Natural killer cell treated with Interleukin-12 subunit alpha and Interleukin-12 subunit beta and Interleukin-15 and Interleukin-18, amount 100 ng/mL, for 72 hours (primary cell): ENCODE measurements at regions not wholly inside any gene's neighbourhood (a gene's known extent, or its start where the extent isn't known, plus 50 kb on each side); places are given as distances from the start of the nearest gene placed in this dataset.
"Not testable (repeated sequence)": the region's sequence is repeated elsewhere in the genome, so short reads cannot be mapped to it uniquely, and the experiment has no call there.

Source experiments
- ATAC-seq, 2 donors: fragments of 150-1000 bp; cut with Tn5 transposase in 1 of 2; sonication (Bioruptor Pico), chemical (Tn5 transposase) in 1 of 2; 2 replicates each; pipeline ENCODE4 v1.10.0; 2021
- DNase-seq: peaks from one replicate; pipeline ENCODE4 v3.0.0; 2022; ENCODE audit warnings: low spot score
- H3K27ac Mint-ChIP-seq, 2 donors: 1 replicate in 1 of 2; 2 replicates in 1 of 2; pipeline ENCODE4 v1.8.0; 2022; ENCODE audit warnings: mixed read lengths in 2 of 2, mild to moderate bottlenecking in 1 of 2, moderate library complexity in 1 of 2
- H3K27me3 Mint-ChIP-seq, 2 donors: 1 replicate in 1 of 2; 2 replicates in 1 of 2; pipeline ENCODE4 v1.8.0; 2022; ENCODE audit warnings: mixed read lengths in 2 of 2
- H3K36me3 Mint-ChIP-seq: one replicate; pipeline ENCODE4 v1.8.0; 2022; ENCODE audit warnings: mixed read lengths
- H3K4me1 Mint-ChIP-seq, 2 donors: 1 replicate in 1 of 2; 2 replicates in 1 of 2; pipeline ENCODE4 v1.8.0; 2022; ENCODE audit warnings: low read depth in 2 of 2, mixed read lengths in 2 of 2, mild to moderate bottlenecking in 1 of 2
- H3K4me3 Mint-ChIP-seq: one replicate; pipeline ENCODE4 v1.8.0; 2022; ENCODE audit warnings: mixed read lengths
- H3K9me3 Mint-ChIP-seq: 2 replicates; pipeline ENCODE4 v1.8.0; 2022; ENCODE audit warnings: mixed read lengths

DNA sequence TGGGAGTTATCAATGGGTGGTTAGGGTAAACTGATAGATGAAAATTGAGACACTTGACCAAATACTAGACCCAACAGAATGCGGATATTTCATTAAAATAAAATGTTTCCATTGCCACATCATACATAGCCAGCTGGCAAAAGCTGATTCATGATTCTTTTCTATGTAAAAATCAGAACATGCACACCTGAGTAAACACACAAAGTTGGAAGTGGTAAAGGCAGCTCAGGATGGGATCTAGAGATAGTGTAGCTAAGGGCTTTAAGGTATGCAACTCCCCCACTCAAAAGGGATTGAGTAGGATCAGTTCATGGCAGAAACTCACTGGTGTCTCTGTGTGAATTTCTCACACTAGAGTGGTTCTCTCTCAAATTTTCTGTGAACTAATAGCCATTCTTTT, 541.1 kb upstream of the GRAMD2B start:
- Mint-ChIP-seq H3K36me3 (no peaks in the 10 kb centered on the region), H3K4me1 (no peaks in the 10 kb centered on the region), H3K27me3 (no peaks in the 10 kb centered on the region), H3K9me3 (peaks cover 30% of the 10 kb centered on the region), H3K4me3 (no peak overlapping the region), H3K27ac (no peak overlapping the region)
- ATAC-seq = no peak
- DNase-seq = no peak

DNA sequence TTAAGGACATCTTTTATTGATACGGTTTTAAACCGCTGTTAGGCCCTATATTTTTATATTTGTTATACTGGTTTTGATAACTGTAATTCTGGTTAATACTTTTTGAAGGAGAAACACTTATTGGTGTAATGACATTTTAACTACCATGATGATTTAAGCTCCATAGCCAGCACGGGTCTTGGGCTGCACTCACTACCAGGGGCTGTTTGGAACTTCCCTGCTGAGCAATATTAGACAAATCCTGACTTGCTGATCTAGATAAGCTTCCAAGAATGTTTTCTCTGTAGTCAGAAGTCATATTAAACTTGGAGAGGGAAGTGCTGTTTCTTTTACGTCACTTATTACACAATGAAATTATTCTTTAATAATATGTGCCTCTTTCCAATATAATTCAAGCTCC, 540.0 kb upstream of the GRAMD2B start:
- Mint-ChIP-seq H3K9me3 (peaks cover 28% of the 10 kb centered on the region), H3K36me3 (no peaks in the 10 kb centered on the region), H3K27me3 (no peaks in the 10 kb centered on the region), H3K4me3 (no peak overlapping the region), H3K27ac (no peak overlapping the region), H3K4me1 (no peaks in the 10 kb centered on the region)
- DNase-seq = no peak
- no peak for ATAC-seq

DNA sequence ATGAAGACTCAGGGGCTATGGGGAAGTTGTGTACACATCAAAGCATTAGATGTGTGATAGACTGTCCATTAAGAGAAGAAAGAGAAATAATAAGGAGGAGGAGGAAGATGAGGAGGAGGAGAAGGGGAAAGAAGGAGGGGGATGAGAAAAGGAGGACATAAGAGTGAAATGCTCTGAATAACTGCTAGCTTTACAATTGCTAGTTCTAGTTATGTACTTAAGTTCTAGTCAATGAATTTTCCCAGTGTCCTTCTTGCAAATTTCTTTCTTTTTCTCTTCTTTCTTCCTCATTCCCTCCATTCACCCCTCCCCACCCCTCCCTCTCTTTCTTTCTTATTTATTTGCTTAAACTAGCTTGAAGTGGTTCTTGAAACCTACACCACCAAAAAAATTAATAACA, 534.9 kb upstream of the GRAMD2B start:
- no peak overlapping the region for H3K27ac Mint-ChIP-seq
- H3K4me3 Mint-ChIP-seq = no peak overlapping the region
- peaks cover 4% of the 10 kb centered on the region for H3K36me3 Mint-ChIP-seq
- H3K4me1 Mint-ChIP-seq = no peaks in the 10 kb centered on the region
- H3K9me3 Mint-ChIP-seq = peaks cover 21% of the 10 kb centered on the region
- no peak for ATAC-seq
- no peak for DNase-seq
- no peaks in the 10 kb centered on the region for H3K27me3 Mint-ChIP-seq

DNA sequence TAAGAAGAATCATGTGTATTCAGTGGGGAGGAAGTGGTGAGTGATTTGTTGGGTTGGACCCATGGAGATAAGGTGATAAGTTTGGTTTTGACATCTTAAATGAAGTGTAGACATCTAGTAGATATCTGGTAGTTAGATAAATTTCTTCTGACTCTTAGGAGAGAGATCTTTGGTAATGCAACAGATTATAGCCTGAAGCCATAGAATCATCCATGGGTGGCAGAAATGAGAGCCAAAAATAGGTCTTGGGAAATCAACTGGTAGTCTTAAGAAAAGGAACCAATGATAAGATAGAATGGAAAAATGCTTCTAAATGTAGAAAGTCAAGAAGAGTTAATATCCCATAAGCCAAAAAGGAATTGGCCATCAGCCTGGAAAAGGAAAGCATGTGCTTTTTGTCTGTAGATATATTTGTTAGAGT, 532.7 kb upstream of the GRAMD2B start:
- DNase-seq (no peak), ATAC-seq (no peak)
- Mint-ChIP-seq H3K9me3 (peaks cover 19% of the 10 kb centered on the region), H3K27me3 (no peaks in the 10 kb centered on the region), H3K4me3 (no peak overlapping the region), H3K4me1 (no peaks in the 10 kb centered on the region), H3K36me3 (peaks cover 4% of the 10 kb centered on the region), H3K27ac (no peak overlapping the region)

DNA sequence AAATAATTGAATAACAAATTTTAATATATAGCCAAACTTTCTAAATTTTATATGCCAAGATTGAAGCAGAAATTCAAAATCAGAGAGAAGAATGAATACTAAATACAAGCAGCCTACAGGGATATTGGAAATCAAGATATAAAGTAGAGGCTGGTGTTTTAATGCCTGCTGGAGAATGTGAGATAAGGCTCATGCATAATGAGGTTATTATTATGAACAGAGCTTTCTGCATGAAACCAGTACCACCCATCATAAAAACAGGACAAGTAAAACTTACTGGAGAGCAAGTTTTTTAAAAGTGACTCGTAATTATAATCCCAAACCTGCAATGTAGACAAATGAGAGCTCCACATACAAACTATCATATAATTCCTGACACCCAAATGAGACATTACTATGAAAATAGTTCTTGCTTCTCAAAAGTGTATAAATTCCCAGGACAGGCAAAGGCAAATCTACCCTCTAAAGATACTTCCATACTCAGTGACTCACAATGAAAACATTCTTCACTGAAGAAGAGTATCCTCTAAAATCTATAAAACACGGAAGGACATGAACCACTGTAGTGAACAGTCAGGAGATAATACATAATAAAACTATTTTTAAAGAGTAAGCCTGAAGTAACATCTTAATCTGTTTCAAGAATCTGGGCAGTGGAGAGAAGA, 532.0 kb upstream of the GRAMD2B start:
- Mint-ChIP-seq H3K4me1 (no peaks in the 10 kb centered on the region), H3K27me3 (no peaks in the 10 kb centered on the region), H3K27ac (no peak overlapping the region), H3K4me3 (no peak overlapping the region), H3K9me3 (peaks cover 19% of the 10 kb centered on the region), H3K36me3 (peaks cover 4% of the 10 kb centered on the region)
- ATAC-seq = no peak
- DNase-seq = no peak

DNA sequence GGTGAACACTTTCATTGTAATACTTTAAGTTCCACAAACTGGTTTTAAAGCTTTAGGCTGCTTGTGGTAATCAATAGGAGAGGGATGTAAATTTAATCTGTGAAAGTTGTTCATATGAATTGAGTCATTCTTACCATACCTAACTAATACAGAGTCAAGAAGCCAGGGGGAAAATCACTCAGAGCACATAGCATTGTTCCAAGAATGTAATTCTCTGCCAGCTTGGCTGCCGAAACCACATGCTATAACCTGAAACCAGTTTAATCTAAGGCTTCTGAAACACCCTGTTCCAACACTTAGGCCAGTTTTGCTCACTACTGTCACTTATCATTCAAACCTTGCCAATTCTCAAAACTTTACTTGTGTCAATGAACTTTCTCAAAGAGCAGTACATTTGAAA, 528.8 kb upstream of the GRAMD2B start:
- H3K36me3 Mint-ChIP-seq = peaks cover 4% of the 10 kb centered on the region
- H3K4me1 Mint-ChIP-seq = no peaks in the 10 kb centered on the region
- H3K9me3 Mint-ChIP-seq = peaks cover 15% of the 10 kb centered on the region
- no peaks in the 10 kb centered on the region for H3K27me3 Mint-ChIP-seq
- H3K4me3 Mint-ChIP-seq = no peak overlapping the region
- ATAC-seq (no peak), DNase-seq (no peak)
- no peak overlapping the region for H3K27ac Mint-ChIP-seq

DNA sequence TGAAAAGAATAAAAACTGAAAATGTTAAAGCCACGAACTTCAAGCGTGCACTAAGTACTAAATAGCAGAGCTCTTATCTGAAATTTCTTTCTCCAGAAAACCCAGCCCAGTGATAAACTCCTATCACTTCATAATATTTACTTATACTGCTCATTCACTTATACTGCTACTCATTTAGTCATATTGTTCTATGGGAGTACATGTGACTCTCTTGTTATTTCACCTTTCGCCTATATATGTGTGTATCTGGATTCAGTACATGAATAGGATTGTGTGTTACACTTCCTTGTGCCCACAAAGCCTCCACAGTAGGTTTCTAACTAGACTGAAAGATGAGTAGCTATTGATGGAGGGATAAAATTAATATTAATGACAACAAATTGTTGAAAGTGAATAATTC, 526.8 kb upstream of the GRAMD2B start:
- no peak for ATAC-seq
- H3K9me3 Mint-ChIP-seq = peaks cover 10% of the 10 kb centered on the region
- no peak overlapping the region for H3K27ac Mint-ChIP-seq
- no peaks in the 10 kb centered on the region for H3K4me1 Mint-ChIP-seq
- H3K36me3 Mint-ChIP-seq = peaks cover 4% of the 10 kb centered on the region
- DNase-seq = no peak
- H3K27me3 Mint-ChIP-seq = no peaks in the 10 kb centered on the region
- H3K4me3 Mint-ChIP-seq = no peak overlapping the region

DNA sequence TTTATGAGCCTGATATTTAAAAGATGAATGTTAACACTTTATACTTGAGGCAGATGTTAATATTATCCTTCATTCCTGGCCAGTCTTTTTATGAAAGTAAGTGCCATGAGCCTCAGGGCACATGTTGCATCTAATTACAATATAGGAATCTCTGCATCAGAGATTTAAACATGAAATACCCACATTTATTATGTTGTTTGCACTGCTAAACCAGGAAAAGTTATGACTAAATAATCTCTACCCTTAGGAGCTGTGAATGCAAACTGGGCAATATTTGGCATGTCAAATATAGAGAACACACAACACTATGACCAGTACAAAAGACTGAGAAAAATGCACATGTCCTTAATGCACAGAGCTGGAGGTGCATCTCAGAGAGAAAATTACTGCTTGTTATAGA, 526.1 kb upstream of the GRAMD2B start:
- no peaks in the 10 kb centered on the region for H3K4me1 Mint-ChIP-seq
- DNase-seq = no peak
- H3K4me3 Mint-ChIP-seq = no peak overlapping the region
- no peaks in the 10 kb centered on the region for H3K27me3 Mint-ChIP-seq
- no peak for ATAC-seq
- peaks cover 16% of the 10 kb centered on the region for H3K9me3 Mint-ChIP-seq
- no peak overlapping the region for H3K27ac Mint-ChIP-seq
- H3K36me3 Mint-ChIP-seq = peaks cover 4% of the 10 kb centered on the region

DNA sequence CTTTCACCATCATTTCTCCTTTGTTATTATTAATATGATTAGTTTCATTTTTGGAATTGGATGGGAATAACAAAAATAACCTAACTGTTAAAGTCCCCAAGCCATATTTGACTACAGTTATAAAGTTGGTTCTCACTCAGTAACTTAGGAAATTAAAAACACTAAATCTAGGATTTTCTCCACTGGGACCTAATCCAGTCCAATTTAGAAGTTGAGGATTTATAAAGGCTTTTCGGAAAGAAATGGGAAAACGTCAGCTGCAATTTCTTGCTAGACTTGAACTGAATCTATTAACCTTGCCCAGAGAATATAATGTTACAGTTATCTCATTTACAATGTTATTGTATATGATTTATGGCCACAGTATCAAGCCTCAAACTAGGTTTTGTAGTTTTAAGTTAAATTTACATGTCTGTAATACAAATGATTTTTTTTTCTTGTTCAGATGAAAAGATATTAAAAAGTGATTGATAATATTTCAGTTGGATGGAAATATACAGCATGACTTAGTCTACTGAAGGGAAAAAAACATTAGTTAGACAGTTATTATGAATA, 524.3 kb upstream of the GRAMD2B start:
- H3K4me1 Mint-ChIP-seq = no peaks in the 10 kb centered on the region
- no peak for ATAC-seq
- peaks cover 13% of the 10 kb centered on the region for H3K9me3 Mint-ChIP-seq
- no peaks in the 10 kb centered on the region for H3K27me3 Mint-ChIP-seq
- H3K4me3 Mint-ChIP-seq = no peak overlapping the region
- no peak for DNase-seq
- no peak overlapping the region for H3K27ac Mint-ChIP-seq
- H3K36me3 Mint-ChIP-seq = no peaks in the 10 kb centered on the region

DNA sequence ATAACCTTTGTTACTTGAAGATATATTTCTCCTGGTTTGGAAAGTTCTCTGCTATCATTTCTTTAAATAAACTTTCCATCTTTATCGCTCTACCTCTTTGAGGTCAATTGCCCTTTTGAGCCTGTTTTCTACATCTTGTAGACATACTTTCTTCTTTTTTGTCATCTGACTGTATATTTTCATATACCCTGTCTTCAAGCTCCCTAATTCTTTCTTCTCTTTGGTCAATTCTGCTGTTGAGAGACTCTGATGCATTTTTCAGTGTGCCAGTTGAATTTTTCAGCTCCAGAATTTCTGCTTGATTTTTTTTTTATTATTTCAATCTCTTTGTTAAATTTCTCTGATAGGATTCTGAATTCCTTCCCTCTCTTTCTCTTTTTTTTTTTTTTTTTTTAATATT, 511.2 kb upstream of the GRAMD2B start:
- no peak for DNase-seq
- no peak for ATAC-seq
- no peak overlapping the region for H3K4me3 Mint-ChIP-seq
- peaks cover 10% of the 10 kb centered on the region for H3K9me3 Mint-ChIP-seq
- no peaks in the 10 kb centered on the region for H3K27me3 Mint-ChIP-seq
- no peak overlapping the region for H3K27ac Mint-ChIP-seq
- H3K4me1 Mint-ChIP-seq = no peaks in the 10 kb centered on the region
- peaks cover 5% of the 10 kb centered on the region for H3K36me3 Mint-ChIP-seq

DNA sequence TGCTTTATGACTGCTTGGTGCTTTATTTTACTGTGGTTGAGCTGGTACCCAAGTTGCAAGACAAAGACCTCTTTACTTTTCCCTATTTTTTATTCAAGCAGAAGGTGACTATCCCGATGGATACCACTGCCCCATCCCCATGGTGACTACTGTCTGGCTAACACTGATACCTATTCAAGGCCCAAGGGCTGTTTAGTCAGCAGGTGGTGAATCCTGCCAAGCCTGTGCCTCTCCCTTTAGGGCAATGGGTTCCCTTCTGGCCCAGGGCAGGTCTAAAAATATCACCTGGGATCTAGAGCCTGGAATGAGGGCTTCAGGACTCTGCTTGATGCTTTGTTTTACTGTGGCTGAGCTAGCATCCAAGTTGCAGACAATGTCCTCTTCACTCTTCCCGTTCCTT, 510.0 kb upstream of the GRAMD2B start:
- H3K9me3 Mint-ChIP-seq = peaks cover 9% of the 10 kb centered on the region
- H3K27ac Mint-ChIP-seq = no peak overlapping the region
- H3K4me1 Mint-ChIP-seq = no peaks in the 10 kb centered on the region
- H3K4me3 Mint-ChIP-seq = no peak overlapping the region
- H3K27me3 Mint-ChIP-seq = no peaks in the 10 kb centered on the region
- H3K36me3 Mint-ChIP-seq = peaks cover 5% of the 10 kb centered on the region
- DNase-seq (no peak), ATAC-seq (no peak)

DNA sequence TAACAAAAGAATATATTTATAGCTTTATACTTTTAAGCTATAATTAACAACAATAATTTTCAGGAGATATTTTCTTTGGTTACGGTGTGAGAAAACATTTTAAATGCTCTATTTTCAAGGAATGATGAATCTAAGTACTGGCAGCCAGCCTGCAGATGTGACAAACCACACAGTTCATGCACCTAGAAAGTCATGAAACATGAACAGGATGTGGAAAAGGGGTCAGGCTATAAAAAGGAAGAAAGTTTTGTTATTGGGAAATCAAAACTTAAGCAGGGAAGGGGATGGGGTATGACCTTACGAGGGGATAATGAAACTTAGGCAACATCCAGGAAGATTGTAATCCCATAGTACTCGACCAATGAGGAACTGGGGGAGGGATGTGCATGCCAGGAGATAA, 508.7 kb upstream of the GRAMD2B start:
- Mint-ChIP-seq H3K4me1 (no peaks in the 10 kb centered on the region), H3K27me3 (no peaks in the 10 kb centered on the region), H3K27ac (no peak overlapping the region), H3K36me3 (peaks cover 5% of the 10 kb centered on the region), H3K9me3 (peaks cover 9% of the 10 kb centered on the region), H3K4me3 (no peak overlapping the region)
- ATAC-seq (no peak), DNase-seq (no peak)

DNA sequence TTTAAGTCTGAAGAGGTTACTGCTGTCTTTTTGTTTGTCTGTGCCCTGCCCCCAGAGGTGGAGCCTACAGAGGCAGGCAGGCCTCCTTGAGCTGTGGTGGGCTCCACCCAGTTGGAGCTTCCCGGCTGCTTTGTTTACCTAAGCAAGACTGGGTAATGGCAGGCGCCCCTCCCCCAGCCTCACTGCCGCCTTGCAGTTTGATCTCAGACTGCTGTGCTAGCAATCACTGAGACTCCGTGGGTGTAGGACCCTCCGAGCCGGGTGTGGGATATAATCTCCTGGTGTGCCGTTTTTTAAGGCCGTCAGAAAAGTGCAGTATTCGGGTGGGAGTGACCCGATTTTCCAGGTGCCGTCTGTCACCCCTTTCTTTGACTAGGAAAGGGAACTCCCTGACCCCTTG, 499.3 kb upstream of the GRAMD2B start:
- not testable (repeated sequence) for H3K27me3 Mint-ChIP-seq, ATAC-seq, H3K27ac Mint-ChIP-seq, H3K9me3 Mint-ChIP-seq, DNase-seq, H3K4me3 Mint-ChIP-seq, H3K4me1 Mint-ChIP-seq
- peaks cover 16% of the 10 kb centered on the region for H3K36me3 Mint-ChIP-seq

DNA sequence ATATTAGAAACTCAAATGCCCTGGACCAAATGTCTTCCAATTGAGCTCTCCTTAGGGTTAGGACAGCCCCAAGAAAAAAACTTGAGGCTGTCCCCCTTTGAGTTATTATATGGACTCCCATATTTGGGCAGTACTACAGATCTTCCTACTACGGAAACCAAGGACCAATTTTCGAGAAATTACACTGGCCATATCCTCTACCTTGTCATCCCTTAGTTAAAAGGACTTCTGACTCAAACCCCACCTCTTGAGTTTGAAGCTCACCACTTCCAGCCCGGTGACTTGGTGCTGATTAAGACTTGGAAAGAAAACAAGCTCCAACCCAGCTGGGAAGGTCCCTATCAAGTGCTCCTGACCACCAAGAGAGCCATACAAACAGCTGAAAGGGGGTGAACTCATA, 497.0 kb upstream of the GRAMD2B start:
- H3K9me3 Mint-ChIP-seq = peaks cover 14% of the 10 kb centered on the region
- DNase-seq = no peak
- no peak overlapping the region for H3K27ac Mint-ChIP-seq

DNA sequence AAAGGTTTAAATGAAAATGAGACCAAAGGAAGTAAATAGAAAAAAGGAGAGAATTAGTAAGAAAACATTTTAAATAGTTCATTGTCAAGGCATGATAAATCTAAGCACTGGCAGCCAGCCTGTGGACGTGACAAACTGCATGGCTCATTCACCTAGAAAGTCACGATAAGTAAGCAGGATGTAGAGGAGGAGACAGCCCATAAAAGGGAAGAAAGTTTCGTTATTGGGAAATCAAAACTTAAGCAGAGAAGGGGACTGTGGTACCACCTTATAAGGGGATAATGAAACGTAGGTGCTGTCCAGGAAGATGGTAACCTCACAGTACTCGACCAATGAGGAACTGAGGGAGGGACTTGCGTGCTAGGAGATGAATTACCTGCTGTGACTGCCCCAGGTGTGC, 494.5 kb upstream of the GRAMD2B start:
- no peaks in the 10 kb centered on the region for H3K27me3 Mint-ChIP-seq
- peaks cover 16% of the 10 kb centered on the region for H3K36me3 Mint-ChIP-seq
- H3K9me3 Mint-ChIP-seq = peaks cover 5% of the 10 kb centered on the region
- no peaks in the 10 kb centered on the region for H3K4me1 Mint-ChIP-seq
- ATAC-seq (no peak), DNase-seq (peak; percentile 42)
- no peak overlapping the region for H3K4me3 Mint-ChIP-seq
- no peak overlapping the region for H3K27ac Mint-ChIP-seq

More for the DNA sequence above, 497.0 kb upstream of the GRAMD2B start:
- Mint-ChIP-seq H3K36me3 (peaks cover 21% of the 10 kb centered on the region), H3K27me3 (no peaks in the 10 kb centered on the region), H3K4me3 (no peak overlapping the region), H3K4me1 (no peaks in the 10 kb centered on the region)
- no peak for ATAC-seq
